ENCODE measurements at regions not wholly inside any gene's neighbourhood (a gene's known extent, or its start where the extent isn't known, plus 50 kb on each side); places are given as distances from the start of the nearest gene placed in this dataset.

DNA sequence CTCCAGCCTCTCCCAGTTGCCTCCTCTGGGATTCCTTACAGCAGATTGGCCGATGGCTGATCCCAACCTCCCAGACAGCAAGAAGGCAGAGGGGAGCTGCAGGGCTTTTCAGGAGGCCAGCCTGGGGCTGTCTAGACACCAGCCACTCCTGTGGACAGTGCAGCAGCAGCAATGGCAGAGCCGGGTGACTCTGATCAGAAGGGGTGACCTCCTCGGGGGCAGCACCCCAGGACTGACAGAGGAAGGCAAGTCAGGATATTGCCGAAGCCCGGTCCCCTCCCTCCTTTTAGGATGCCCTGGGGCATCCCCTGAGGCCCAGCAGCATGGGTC lies 84.5 kb downstream of the INHBB start:
- Histone ChIP-seq H4K5ac (ENCODE audit: insufficient read length, low read depth, low read length) (no peak overlapping the region), H2AK5ac (ENCODE audit: insufficient read length, low read length) (no peak overlapping the region), H3K14ac (ENCODE audit: insufficient read depth, low read length) (no peak overlapping the region), H3K27me3 (ENCODE audit: insufficient read depth, low read length) (no peaks in the 10 kb centered on the region), H3K56ac (ENCODE audit: insufficient read length, low read depth, low read length) (no peak overlapping the region), H4K91ac (ENCODE audit: insufficient read length, low read depth, low read length) (no peak overlapping the region), H2BK15ac (ENCODE audit: low read depth, low read length) (no peak overlapping the region), H3K23me2 (ENCODE audit: insufficient read length, low read depth, low read length, poor library complexity, severe bottlenecking) (no peaks in the 10 kb centered on the region), H2AFZ (ENCODE audit: low read length) (no peak overlapping the region), H2BK5ac (ENCODE audit: insufficient read length, low read length) (no peak overlapping the region), H2BK120ac (ENCODE audit: low read depth, low read length, poor library complexity, severe bottlenecking) (no peak overlapping the region), H3K79me2 (ENCODE audit: insufficient read depth, low read length) (no peaks in the 10 kb centered on the region), H3K23ac (ENCODE audit: insufficient read length, low read depth, low read length) (no peak overlapping the region), H3T11ph (ENCODE audit: low read length) (no peak overlapping the region), H3K4ac (ENCODE audit: low read depth, low read length) (no peak overlapping the region), H4K8ac (replicated peaks; ENCODE audit: insufficient read length, low read depth, low read length) (no peak overlapping the region), H3K9ac (ENCODE audit: extremely low read depth, insufficient read length, low read length) (no peak overlapping the region), H4K20me1 (ENCODE audit: control insufficient read depth, insufficient read depth, insufficient read length) (no peaks in the 10 kb centered on the region), H2BK12ac (ENCODE audit: insufficient read length, low read depth, low read length) (no peak overlapping the region), H3K27ac (ENCODE audit: insufficient read length, low read depth, low read length) (no peak overlapping the region), H2BK20ac (ENCODE audit: low read depth, low read length, poor library complexity, severe bottlenecking) (no peak overlapping the region), H3K4me2 (ENCODE audit: insufficient read depth, insufficient read length, low read length) (no peak overlapping the region), H3K79me1 (ENCODE audit: insufficient read depth, low read depth, low read length, poor library complexity, severe bottlenecking) (no peaks in the 10 kb centered on the region), H3K4me1 (ENCODE audit: insufficient read depth, low read length) (peaks cover 11% of the 10 kb centered on the region; the same call in 1 of the 2 replicates), H3K18ac (ENCODE audit: insufficient read length, low read depth, low read length) (no peak overlapping the region), H3K9me3 (ENCODE audit: control insufficient read depth, low read depth, low read length) (no peaks in the 10 kb centered on the region)
- WGBS (ENCODE audit: extremely low coverage, insufficient read length, low lambda C conversion rate): no CpG with 5 or more reads among the region's 5 CpGs
- Mint-ChIP-seq H3K36me3 (ENCODE audit: insufficient read depth in 1 of 3, low read depth in 3 of 3) (no peaks in the 10 kb centered on the region), H3K27me3 (ENCODE audit: low read depth) (peaks cover 89% of the 10 kb centered on the region), H3K4me3 (no peak overlapping the region), H3K9me3 (no peaks in the 10 kb centered on the region; a peak in 1 of 5 replicates), H3K27ac (no peak overlapping the region), H3K4me1 (peaks cover 38 to 46% of the 10 kb centered on the region in 2 experiments)
- peak; percentile 28 for DNase-seq
- TF ChIP-seq, protein P1, sequence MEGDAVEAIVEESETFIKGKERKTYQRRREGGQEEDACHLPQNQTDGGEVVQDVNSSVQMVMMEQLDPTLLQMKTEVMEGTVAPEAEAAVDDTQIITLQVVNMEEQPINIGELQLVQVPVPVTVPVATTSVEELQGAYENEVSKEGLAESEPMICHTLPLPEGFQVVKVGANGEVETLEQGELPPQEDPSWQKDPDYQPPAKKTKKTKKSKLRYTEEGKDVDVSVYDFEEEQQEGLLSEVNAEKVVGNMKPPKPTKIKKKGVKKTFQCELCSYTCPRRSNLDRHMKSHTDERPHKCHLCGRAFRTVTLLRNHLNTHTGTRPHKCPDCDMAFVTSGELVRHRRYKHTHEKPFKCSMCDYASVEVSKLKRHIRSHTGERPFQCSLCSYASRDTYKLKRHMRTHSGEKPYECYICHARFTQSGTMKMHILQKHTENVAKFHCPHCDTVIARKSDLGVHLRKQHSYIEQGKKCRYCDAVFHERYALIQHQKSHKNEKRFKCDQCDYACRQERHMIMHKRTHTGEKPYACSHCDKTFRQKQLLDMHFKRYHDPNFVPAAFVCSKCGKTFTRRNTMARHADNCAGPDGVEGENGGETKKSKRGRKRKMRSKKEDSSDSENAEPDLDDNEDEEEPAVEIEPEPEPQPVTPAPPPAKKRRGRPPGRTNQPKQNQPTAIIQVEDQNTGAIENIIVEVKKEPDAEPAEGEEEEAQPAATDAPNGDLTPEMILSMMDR (conservative IDR thresholded peaks at IDR 0.05): no peak

Data from H9 (cell line).